Neural progenitor cell (in vitro differentiated cells): ENCODE measurements at regions not wholly inside any gene's neighbourhood (a gene's known extent, or its start where the extent isn't known, plus 50 kb on each side); places are given as distances from the start of the nearest gene placed in this dataset.

Experiments used
- DNase-seq: peaks from one replicate; pipeline ENCODE4 v3.0.0-alpha.2; 2016; ENCODE audit warnings: low spot score
- H2AFZ ChIP-seq: fragments of 200-600 bp; sonication (generic); replicated peaks from 2 replicates; pipeline ENCODE4 v1.6.1; 2016; ENCODE audit warnings: antibody characterized with exemption
- H3F3A ChIP-seq: fragments of 200-600 bp; sonication (generic); 2 replicates; pipeline ENCODE4 v1.6.1; 2016; ENCODE audit warnings: antibody characterized with exemption, low read depth
- H3K27ac ChIP-seq: fragments of 200-600 bp; sonication (generic); 2 replicates; pipeline ENCODE4 v1.5.1; 2016; ENCODE audit warnings: mild to moderate bottlenecking
- H3K27me3 ChIP-seq: fragments of 200-600 bp; sonication (generic); 2 replicates; pipeline ENCODE4 v1.6.1; 2016; ENCODE audit warnings: mild to moderate bottlenecking, moderate library complexity
- H3K36me3 ChIP-seq: fragments of 200-600 bp; sonication (generic); 2 replicates; pipeline ENCODE4 v1.5.1; 2016
- H3K4me1 ChIP-seq: fragments of 200-600 bp; sonication (generic); 2 replicates; pipeline ENCODE4 v1.6.1; 2016; ENCODE audit warnings: mixed run types
- H3K4me2 ChIP-seq: fragments of 200-600 bp; sonication (generic); 2 replicates; pipeline ENCODE4 v1.6.1; 2016
- H3K4me3 ChIP-seq: fragments of 200-600 bp; sonication (generic); 2 replicates; pipeline ENCODE4 v1.5.1; 2016
- H3K79me2 ChIP-seq: fragments of 200-600 bp; sonication (generic); 2 replicates; pipeline ENCODE4 v1.6.1; 2016; ENCODE audit warnings: low read depth
- H3K9ac ChIP-seq: fragments of 200-600 bp; sonication (generic); 2 replicates; pipeline ENCODE4 v1.6.1; 2016
- H3K9me3 ChIP-seq: fragments of 200-600 bp; sonication (generic); 2 replicates; pipeline ENCODE4 v1.5.1; 2016; ENCODE audit warnings: low read depth
- H4K20me1 ChIP-seq: fragments of 200-600 bp; sonication (generic); 2 replicates; pipeline ENCODE4 v1.6.1; 2016; ENCODE audit warnings: low read depth
- H3K27ac Mint-ChIP-seq: 3 replicates; pipeline ENCODE4 v1.8.0; 2021; ENCODE audit warnings: mixed read lengths
- H3K27me3 Mint-ChIP-seq: 2 replicates; pipeline ENCODE4 v1.8.0; 2022; ENCODE audit warnings: low read depth, mild to moderate bottlenecking, inconsistent platforms, moderate library complexity, mixed read lengths; ENCODE audit not compliant: insufficient read depth
- H3K36me3 Mint-ChIP-seq: 3 replicates; pipeline ENCODE4 v1.8.0; 2021; ENCODE audit warnings: mixed read lengths
- H3K4me1 Mint-ChIP-seq: 3 replicates; pipeline ENCODE4 v1.8.0; 2021; ENCODE audit warnings: mixed read lengths
- H3K4me3 Mint-ChIP-seq: 3 replicates; pipeline ENCODE4 v1.8.0; 2021; ENCODE audit warnings: mild to moderate bottlenecking, moderate library complexity, mixed read lengths
- H3K9me3 Mint-ChIP-seq: 3 replicates; pipeline ENCODE4 v1.8.0; 2020; ENCODE audit warnings: mixed read lengths
- CTCF ChIP-seq: fragments of 200-600 bp; sonication (generic); IDR thresholded peaks from 2 replicates; pipeline ENCODE4 v1.5.1; 2017; ENCODE audit warnings: antibody characterized with exemption, mild to moderate bottlenecking
- EZH2 ChIP-seq: fragments of 200-600 bp; sonication (generic); IDR thresholded peaks from 2 replicates; pipeline ENCODE4 v1.6.1; 2017; ENCODE audit warnings: antibody characterized with exemption, mild to moderate bottlenecking, moderate library complexity
- EZH2phosphoT487 ChIP-seq: fragments of 200-600 bp; sonication (generic); IDR thresholded peaks from 2 replicates; pipeline ENCODE4 v1.6.1; 2017; ENCODE audit warnings: antibody characterized with exemption

GRCh38 chr13:59343993-59344822 is 819.5 kb downstream of the DIAPH3 start:
- H3K36me3 Mint-ChIP-seq: no peaks in the 10 kb centered on the region
- Histone ChIP-seq H3K4me3 (no peak overlapping the region), H3K9ac (no peak overlapping the region), H3K79me2 (no peaks in the 10 kb centered on the region), H3F3A (no peaks in the 10 kb centered on the region), H4K20me1 (no peaks in the 10 kb centered on the region), H2AFZ (peak overlapping the region; percentile 29), H3K4me1 (no peaks in the 10 kb centered on the region), H3K4me2 (no peak overlapping the region), H3K36me3 (no peaks in the 10 kb centered on the region), H3K9me3 (no peaks in the 10 kb centered on the region), H3K27ac (no peak overlapping the region), H3K27me3 (no peaks in the 10 kb centered on the region)
- no peak overlapping the region for H3K4me3 Mint-ChIP-seq
- peak; percentile 28 for TF ChIP-seq CTCF
- no peak for TF ChIP-seq EZH2
- no peak for TF ChIP-seq EZH2phosphoT487
- no peaks in the 10 kb centered on the region for H3K9me3 Mint-ChIP-seq
- H3K27ac Mint-ChIP-seq: no peak overlapping the region
- H3K4me1 Mint-ChIP-seq: peaks cover 8% of the 10 kb centered on the region
- H3K27me3 Mint-ChIP-seq: no peaks in the 10 kb centered on the region
- no peak for DNase-seq

- H3K4me3 ChIP-seq: no peak overlapping the region
- Mint-ChIP-seq H3K27me3 (no peaks in the 10 kb centered on the region), H3K4me1 (peaks cover 8% of the 10 kb centered on the region), H3K36me3 (no peaks in the 10 kb centered on the region), H3K4me3 (no peak overlapping the region), H3K9me3 (no peaks in the 10 kb centered on the region), H3K27ac (no peak overlapping the region)
- H3F3A ChIP-seq: no peaks in the 10 kb centered on the region
- H2AFZ ChIP-seq: no peak overlapping the region
- no peak overlapping the region for H3K4me2 ChIP-seq
- H4K20me1 ChIP-seq: no peaks in the 10 kb centered on the region
- H3K27ac ChIP-seq: no peak overlapping the region
- no peaks in the 10 kb centered on the region for H3K9me3 ChIP-seq
- no peak overlapping the region for H3K9ac ChIP-seq
- no peaks in the 10 kb centered on the region for H3K27me3 ChIP-seq
- H3K4me1 ChIP-seq: no peaks in the 10 kb centered on the region
- no peaks in the 10 kb centered on the region for H3K36me3 ChIP-seq
- no peaks in the 10 kb centered on the region for H3K79me2 ChIP-seq
- no peak for TF ChIP-seq EZH2phosphoT487
- TF ChIP-seq CTCF: no peak
- no peak for TF ChIP-seq EZH2
- no peak for DNase-seq
These were observed 818.4 kb downstream of the DIAPH3 start for GRCh38 chr13:59345311-59345710.

- no peak overlapping the region for H3K4me2 ChIP-seq
- H3K27ac ChIP-seq: no peak overlapping the region
- H3K27me3 Mint-ChIP-seq: no peaks in the 10 kb centered on the region
- H3K4me1 ChIP-seq: no peaks in the 10 kb centered on the region
- no peaks in the 10 kb centered on the region for H3K9me3 Mint-ChIP-seq
- no peak overlapping the region for H3K4me3 Mint-ChIP-seq
- H2AFZ ChIP-seq: no peak overlapping the region
- no peak overlapping the region for H3K4me3 ChIP-seq
- TF ChIP-seq CTCF: no peak
- TF ChIP-seq EZH2phosphoT487: no peak
- no peak for TF ChIP-seq EZH2
- no peaks in the 10 kb centered on the region for H3K36me3 ChIP-seq
- H3K27me3 ChIP-seq: no peaks in the 10 kb centered on the region
- no peaks in the 10 kb centered on the region for H3K79me2 ChIP-seq
- peaks cover 8% of the 10 kb centered on the region for H3K4me1 Mint-ChIP-seq
- no peak overlapping the region for H3K27ac Mint-ChIP-seq
- H3K9ac ChIP-seq: no peak overlapping the region
- no peaks in the 10 kb centered on the region for H3F3A ChIP-seq
- no peaks in the 10 kb centered on the region for H3K9me3 ChIP-seq
- H3K36me3 Mint-ChIP-seq: no peaks in the 10 kb centered on the region
- no peak for DNase-seq
- no peaks in the 10 kb centered on the region for H4K20me1 ChIP-seq
These were observed 816.6 kb downstream of the DIAPH3 start for GRCh38 chr13:59346999-59347723.
